ENCODE measurements at regions not wholly inside any gene's neighbourhood (a gene's known extent, or its start where the extent isn't known, plus 50 kb on each side); places are given as distances from the start of the nearest gene placed in this dataset.

- TF ChIP-seq CSRNP3 (CRISPR knock-in tag; IDR thresholded peaks at IDR 0.05) (no peak), TOX (CRISPR knock-in tag; IDR thresholded peaks at IDR 0.05; ENCODE audit: borderline replicate concordance) (no peak), OSR1 (CRISPR knock-in tag; IDR thresholded peaks at IDR 0.05) (no peak), ISL1 (CRISPR knock-in tag; IDR thresholded peaks at IDR 0.05) (no peak), ZFP3 (CRISPR knock-in tag; IDR thresholded peaks at IDR 0.05) (no peak), ZNF70 (CRISPR knock-in tag; IDR thresholded peaks at IDR 0.05) (no peak)
- ATAC-seq, result no peak
Observed at GRCh38 chr11:126137136-126137535, 74.3 kb downstream of the RPUSD4 start.

- no peak for ATAC-seq
- no peak for TF ChIP-seq ZFP3 (CRISPR knock-in tag; IDR thresholded peaks at IDR 0.05)
- no peak for TF ChIP-seq PATZ1 (CRISPR knock-in tag; IDR thresholded peaks at IDR 0.05; ENCODE audit: borderline replicate concordance)
- no peak for TF ChIP-seq CSDC2 (CRISPR knock-in tag; IDR thresholded peaks at IDR 0.05)
- TF ChIP-seq CREB5 (CRISPR knock-in tag; IDR thresholded peaks at IDR 0.05; ENCODE audit: low read depth), result no peak
- TF ChIP-seq BACH2 (CRISPR knock-in tag; IDR thresholded peaks at IDR 0.05; ENCODE audit: borderline replicate concordance), result no peak
- no peak for TF ChIP-seq TOX (CRISPR knock-in tag; IDR thresholded peaks at IDR 0.05; ENCODE audit: borderline replicate concordance)
- no peak for TF ChIP-seq RARB (CRISPR knock-in tag; IDR thresholded peaks at IDR 0.05)
- no peak for TF ChIP-seq TCF4 (CRISPR knock-in tag; IDR thresholded peaks at IDR 0.05; ENCODE audit: borderline replicate concordance)
- no peak for TF ChIP-seq ZNF70 (CRISPR knock-in tag; IDR thresholded peaks at IDR 0.05)
- TF ChIP-seq OSR1 (CRISPR knock-in tag; IDR thresholded peaks at IDR 0.05), result no peak
- TF ChIP-seq POU6F1 (CRISPR knock-in tag; IDR thresholded peaks at IDR 0.05; ENCODE audit: borderline replicate concordance, low read depth), result no peak
- no peak for TF ChIP-seq ZNF565 (CRISPR knock-in tag; conservative IDR thresholded peaks at IDR 0.05; ENCODE audit: low read depth)
Observed at GRCh38 chr11:126136507-126136906, 73.8 kb upstream of the CDON start.

- ATAC-seq, result no peak
- TF ChIP-seq TCF4 (CRISPR knock-in tag; IDR thresholded peaks at IDR 0.05; ENCODE audit: borderline replicate concordance) (peak; percentile 25; the same call in 1 of the 2 replicates), ISL1 (CRISPR knock-in tag; IDR thresholded peaks at IDR 0.05) (no peak), CREB5 (CRISPR knock-in tag; IDR thresholded peaks at IDR 0.05; ENCODE audit: low read depth) (no peak)
Observed at GRCh38 chr11:126135235-126136176, 72.8 kb upstream of the CDON start.

DNA sequence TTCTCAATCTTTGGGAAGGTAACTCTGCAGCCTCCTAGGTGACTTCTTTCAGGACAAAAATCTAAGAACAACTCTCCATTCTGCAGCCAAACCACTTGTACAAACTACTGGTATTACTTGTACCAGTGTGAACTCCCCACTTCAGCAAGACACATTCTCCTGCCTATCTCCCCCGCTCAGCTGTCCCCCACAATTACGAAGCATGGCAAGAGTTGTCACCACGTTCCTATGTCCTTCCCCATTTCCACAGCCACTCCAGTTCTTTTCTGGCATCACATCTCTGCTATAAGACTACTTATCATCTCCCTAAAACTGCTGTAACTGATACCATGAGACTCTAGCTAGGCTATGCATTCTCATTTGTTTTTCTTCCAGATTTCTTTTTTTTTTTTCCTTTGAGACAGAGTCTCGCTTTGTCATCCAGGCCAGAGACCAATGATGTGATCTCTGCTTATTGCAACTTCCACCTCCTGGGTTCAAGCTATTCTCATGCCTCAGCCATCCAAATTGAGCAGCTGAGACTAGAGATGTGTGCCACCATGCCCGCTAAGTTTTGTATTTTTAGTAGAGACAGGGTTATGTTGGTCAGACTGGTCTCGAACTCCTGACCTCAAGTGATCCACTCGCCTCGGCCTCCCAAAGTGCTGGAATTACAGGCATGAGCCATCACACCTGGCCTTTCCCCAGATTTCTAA lies 71.9 kb upstream of the CDON start:
- no peak for ATAC-seq
- TF ChIP-seq SNAI2 (CRISPR knock-in tag; IDR thresholded peaks at IDR 0.05) (no peak), ZNF70 (CRISPR knock-in tag; IDR thresholded peaks at IDR 0.05) (no peak), PATZ1 (CRISPR knock-in tag; IDR thresholded peaks at IDR 0.05; ENCODE audit: borderline replicate concordance) (no peak), ARNTL (CRISPR knock-in tag; IDR thresholded peaks at IDR 0.05; ENCODE audit: borderline replicate concordance, low read depth) (no peak), ESRRG (CRISPR knock-in tag; IDR thresholded peaks at IDR 0.05) (no peak), CSDC2 (CRISPR knock-in tag; IDR thresholded peaks at IDR 0.05) (no peak), BACH2 (CRISPR knock-in tag; IDR thresholded peaks at IDR 0.05; ENCODE audit: borderline replicate concordance) (no peak), OSR1 (CRISPR knock-in tag; IDR thresholded peaks at IDR 0.05) (no peak), ZNF8 (CRISPR knock-in tag; IDR thresholded peaks at IDR 0.05) (no peak), RARB (CRISPR knock-in tag; IDR thresholded peaks at IDR 0.05) (no peak)
- TF ChIP-seq, protein P1, sequence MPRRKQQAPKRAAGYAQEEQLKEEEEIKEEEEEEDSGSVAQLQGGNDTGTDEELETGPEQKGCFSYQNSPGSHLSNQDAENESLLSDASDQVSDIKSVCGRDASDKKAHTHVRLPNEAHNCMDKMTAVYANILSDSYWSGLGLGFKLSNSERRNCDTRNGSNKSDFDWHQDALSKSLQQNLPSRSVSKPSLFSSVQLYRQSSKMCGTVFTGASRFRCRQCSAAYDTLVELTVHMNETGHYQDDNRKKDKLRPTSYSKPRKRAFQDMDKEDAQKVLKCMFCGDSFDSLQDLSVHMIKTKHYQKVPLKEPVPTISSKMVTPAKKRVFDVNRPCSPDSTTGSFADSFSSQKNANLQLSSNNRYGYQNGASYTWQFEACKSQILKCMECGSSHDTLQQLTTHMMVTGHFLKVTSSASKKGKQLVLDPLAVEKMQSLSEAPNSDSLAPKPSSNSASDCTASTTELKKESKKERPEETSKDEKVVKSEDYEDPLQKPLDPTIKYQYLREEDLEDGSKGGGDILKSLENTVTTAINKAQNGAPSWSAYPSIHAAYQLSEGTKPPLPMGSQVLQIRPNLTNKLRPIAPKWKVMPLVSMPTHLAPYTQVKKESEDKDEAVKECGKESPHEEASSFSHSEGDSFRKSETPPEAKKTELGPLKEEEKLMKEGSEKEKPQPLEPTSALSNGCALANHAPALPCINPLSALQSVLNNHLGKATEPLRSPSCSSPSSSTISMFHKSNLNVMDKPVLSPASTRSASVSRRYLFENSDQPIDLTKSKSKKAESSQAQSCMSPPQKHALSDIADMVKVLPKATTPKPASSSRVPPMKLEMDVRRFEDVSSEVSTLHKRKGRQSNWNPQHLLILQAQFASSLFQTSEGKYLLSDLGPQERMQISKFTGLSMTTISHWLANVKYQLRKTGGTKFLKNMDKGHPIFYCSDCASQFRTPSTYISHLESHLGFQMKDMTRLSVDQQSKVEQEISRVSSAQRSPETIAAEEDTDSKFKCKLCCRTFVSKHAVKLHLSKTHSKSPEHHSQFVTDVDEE (CRISPR knock-in tag; IDR thresholded peaks at IDR 0.05), result no peak
